Esophagus squamous epithelium (tissue), 4 donors: ENCODE measurements at regions not wholly inside any gene's neighbourhood (a gene's known extent, or its start where the extent isn't known, plus 50 kb on each side); places are given as distances from the start of the nearest gene placed in this dataset.

Experiments
- CTCF ChIP-seq, 6 experiments: fragments of 450-650 bp in 4 of 6; fragments of 200-600 bp in 2 of 6; sonication (generic) in 2 of 6; IDR thresholded peaks; one replicate each; pipeline ENCODE4 v1.5.1; 2016 to 2019; ENCODE audit warnings: antibody characterized with exemption in 6 of 6, mild to moderate bottlenecking in 4 of 6, moderate library complexity in 4 of 6
- POLR2A ChIP-seq, 4 donors: fragments of 450-650 bp; IDR thresholded peaks; one replicate each; pipeline ENCODE4 v1.6.1; 2017; ENCODE audit warnings: antibody characterized with exemption in 4 of 4, mild to moderate bottlenecking in 4 of 4, moderate library complexity in 3 of 4

GRCh38 chr6:103910018-103910417 is 949.7 kb downstream of the HACE1 start:
- TF ChIP-seq CTCF (IDR thresholded peaks at IDR 0.05), result no peak
- TF ChIP-seq POLR2A (IDR thresholded peaks at IDR 0.05), result no peak
